ENCODE measurements at regions not wholly inside any gene's neighbourhood (a gene's known extent, or its start where the extent isn't known, plus 50 kb on each side); places are given as distances from the start of the nearest gene placed in this dataset.
A peak's percentile ranks its signal among the peaks of the same experiment; 100 is the strongest.

- H3K4me1 ChIP-seq (ENCODE audit: control insufficient read depth, insufficient read depth, low read length) = no peaks in the 10 kb centered on the region
- TF ChIP-seq PRDM4 (tag by site-specific recombination; IDR thresholded peaks at IDR 0.05) (no peak), ELK4 (IDR thresholded peaks at IDR 0.05; ENCODE audit: borderline replicate concordance, low read depth, low read length) (no peak), ZSCAN30 (tag by site-specific recombination; IDR thresholded peaks at IDR 0.05) (no peak), ZXDB (tag by site-specific recombination; IDR thresholded peaks at IDR 0.05) (no peak)
- H3K4me3 ChIP-seq (ENCODE audit: low read depth, low read length) = no peak overlapping the region
- ChIA-PET POLR2A (no interaction called here), CTCF (interaction anchor here (0.8 kb wide), 2 partner anchors 35 to 401 kb away, joined by 3 read pairs; no protein-coding TSS in a partner anchor)
- no peaks in the 10 kb centered on the region for H3K9me3 ChIP-seq (ENCODE audit: control insufficient read depth, insufficient read depth, low read depth, low read length)
- no peak overlapping the region for H3K27ac ChIP-seq (ENCODE audit: extremely low read depth, low read depth, low read length)
- no peaks in the 10 kb centered on the region for H3K36me3 ChIP-seq (ENCODE audit: control insufficient read depth in 2 of 2, insufficient read depth in 1 of 2, low read length in 2 of 2)
Measured at GRCh38 chr2:45093663-45094062, 84.4 kb upstream of the SIX2 start.

- TF ChIP-seq ZFP37 (tag by site-specific recombination; IDR thresholded peaks at IDR 0.05) (no peak), ZNF362 (tag by site-specific recombination; IDR thresholded peaks at IDR 0.05) (no peak), ZBTB1 (tag by site-specific recombination; IDR thresholded peaks at IDR 0.05) (no peak), ZNF501 (tag by site-specific recombination; IDR thresholded peaks at IDR 0.05) (no peak), ZNF548 (tag by site-specific recombination; IDR thresholded peaks at IDR 0.05) (no peak), ZNF146 (tag by site-specific recombination; IDR thresholded peaks at IDR 0.05) (no peak), ZNF211 (tag by site-specific recombination; IDR thresholded peaks at IDR 0.05; ENCODE audit: low read depth) (no peak), PATZ1 (tag by site-specific recombination; IDR thresholded peaks at IDR 0.05) (no peak), ZNF157 (tag by site-specific recombination; IDR thresholded peaks at IDR 0.05) (no peak)
- H3K4me1 ChIP-seq (ENCODE audit: control insufficient read depth, insufficient read depth, low read length) = no peaks in the 10 kb centered on the region
- H3K27ac ChIP-seq (ENCODE audit: extremely low read depth, low read depth, low read length) = no peak overlapping the region
- no peak overlapping the region for H3K4me3 ChIP-seq (ENCODE audit: low read depth, low read length)
- H3K36me3 ChIP-seq (ENCODE audit: control insufficient read depth in 2 of 2, insufficient read depth in 1 of 2, low read length in 2 of 2) = no peaks in the 10 kb centered on the region
- H3K9me3 ChIP-seq (ENCODE audit: control insufficient read depth, insufficient read depth, low read depth, low read length) = no peaks in the 10 kb centered on the region
- ChIA-PET CTCF (interaction anchor here (0.8 to 1.0 kb wide), 2 partner anchors 35 to 111 kb away, joined by 3 read pairs; no protein-coding TSS in a partner anchor), POLR2A (no interaction called here)
Measured at GRCh38 chr2:45093181-45093580, 83.9 kb upstream of the SIX2 start.

- H3K4me3 ChIP-seq (ENCODE audit: low read depth, low read length) = no peak overlapping the region
- H3K27ac ChIP-seq (ENCODE audit: extremely low read depth, low read depth, low read length) = no peak overlapping the region
- no peaks in the 10 kb centered on the region for H3K36me3 ChIP-seq (ENCODE audit: control insufficient read depth in 2 of 2, insufficient read depth in 1 of 2, low read length in 2 of 2)
- ChIA-PET CTCF (interaction anchor here (0.7 to 1.1 kb wide), 2 partner anchors 405 to 494 kb away, joined by 3 read pairs; no protein-coding TSS in a partner anchor), POLR2A (no interaction called here)
- no peak for TF ChIP-seq EGR2 (tag by site-specific recombination; IDR thresholded peaks at IDR 0.05; ENCODE audit: low read depth)
- peak; percentile 56 for TF ChIP-seq SCRT2 (tag by site-specific recombination; IDR thresholded peaks at IDR 0.05)
- H3K4me1 ChIP-seq (ENCODE audit: control insufficient read depth, insufficient read depth, low read length) = no peaks in the 10 kb centered on the region
- no peaks in the 10 kb centered on the region for H3K9me3 ChIP-seq (ENCODE audit: control insufficient read depth, insufficient read depth, low read depth, low read length)
Measured at GRCh38 chr2:45089554-45090261, 80.5 kb upstream of the SIX2 start.
